DMS153 (cell line): ENCODE measurements at regions not wholly inside any gene's neighbourhood (a gene's known extent, or its start where the extent isn't known, plus 50 kb on each side); places are given as distances from the start of the nearest gene placed in this dataset.
"Not testable (repeated sequence)": the region's sequence is repeated elsewhere in the genome, so short reads cannot be mapped to it uniquely, and the experiment has no call there.

Experiments used
- DNase-seq: peaks from one replicate; lab custom pipeline; 2025; lab: John Stamatoyannopoulos, UW

GRCh38 chr4:174183259-174183658 lies 100.2 kb downstream of the FBXO8 start:
- no peak for DNase-seq

- no peak for DNase-seq
These were observed 101.6 kb downstream of the FBXO8 start for GRCh38 chr4:174181827-174182226.

GRCh38 chr4:174177536-174177935 lies 105.9 kb downstream of the FBXO8 start:
- no peak for DNase-seq

- not testable (repeated sequence) for DNase-seq
These were observed 107.6 kb downstream of the FBXO8 start for GRCh38 chr4:174175836-174176235.

GRCh38 chr4:174173360-174173759 lies 110.1 kb downstream of the FBXO8 start:
- DNase-seq, result no peak

GRCh38 chr4:174172274-174172673 lies 111.2 kb downstream of the FBXO8 start:
- no peak for DNase-seq

- no peak for DNase-seq
These were observed 112.6 kb downstream of the FBXO8 start for GRCh38 chr4:174170906-174171305.

- DNase-seq, result no peak
These were observed 113.4 kb downstream of the FBXO8 start for GRCh38 chr4:174170091-174170490.

GRCh38 chr4:174157106-174157607 lies 126.3 kb downstream of the FBXO8 start:
- no peak for DNase-seq

GRCh38 chr4:174156239-174156826 lies 127.1 kb downstream of the FBXO8 start:
- DNase-seq, result peak; percentile 21

- DNase-seq, result no peak
These were observed 129.1 kb downstream of the FBXO8 start for GRCh38 chr4:174154215-174154854.

GRCh38 chr4:174152717-174153466 lies 130.6 kb downstream of the FBXO8 start:
- DNase-seq, result no peak

- DNase-seq, result no peak
These were observed 135.6 kb downstream of the FBXO8 start for GRCh38 chr4:174147863-174148262.

GRCh38 chr4:174144106-174144505 lies 139.4 kb downstream of the FBXO8 start:
- no peak for DNase-seq

- DNase-seq, result no peak
These were observed 141.6 kb downstream of the FBXO8 start for GRCh38 chr4:174141876-174142275.

- no peak for DNase-seq
These were observed 144.9 kb downstream of the FBXO8 start for GRCh38 chr4:174138616-174139015.

GRCh38 chr4:174137698-174138097 lies 145.8 kb downstream of the FBXO8 start:
- no peak for DNase-seq

GRCh38 chr4:174135936-174136406 lies 147.5 kb downstream of the FBXO8 start:
- DNase-seq, result no peak

- no peak for DNase-seq
These were observed 147.9 kb downstream of the FBXO8 start for GRCh38 chr4:174135530-174135929.

GRCh38 chr4:174134361-174134760 lies 149.1 kb downstream of the FBXO8 start:
- no peak for DNase-seq

GRCh38 chr4:174133551-174133950 lies 149.9 kb downstream of the FBXO8 start:
- DNase-seq, result no peak

- no peak for DNase-seq
These were observed 151.6 kb downstream of the FBXO8 start for GRCh38 chr4:174131901-174132300.

GRCh38 chr4:174122705-174123104 lies 160.8 kb downstream of the FBXO8 start:
- DNase-seq, result no peak
